A549 (cell line): ENCODE measurements at regions not wholly inside any gene's neighbourhood (a gene's known extent, or its start where the extent isn't known, plus 50 kb on each side); places are given as distances from the start of the nearest gene placed in this dataset.

Source experiments
- RAD21 ChIP-seq, 2 experiments: fragments of >200 bp in 1 of 2; sonication (Bioruptor Twin) in 1 of 2; formaldehyde crosslinking in 1 of 2; IDR thresholded peaks in 1 of 2; conservative IDR thresholded peaks in 1 of 2; 2 replicates in 1 of 2; 3 replicates in 1 of 2; pipeline ENCODE4 v1.6.1; 2012 to 2018; ENCODE audit warnings: inconsistent platforms in 1 of 2
- TF ChIP-seq, protein P1 (sequence below): fragments of >200 bp; sonication (Bioruptor Twin); formaldehyde crosslinking; IDR thresholded peaks from 3 replicates; pipeline ENCODE4 v1.5.1; 2016

DNA sequence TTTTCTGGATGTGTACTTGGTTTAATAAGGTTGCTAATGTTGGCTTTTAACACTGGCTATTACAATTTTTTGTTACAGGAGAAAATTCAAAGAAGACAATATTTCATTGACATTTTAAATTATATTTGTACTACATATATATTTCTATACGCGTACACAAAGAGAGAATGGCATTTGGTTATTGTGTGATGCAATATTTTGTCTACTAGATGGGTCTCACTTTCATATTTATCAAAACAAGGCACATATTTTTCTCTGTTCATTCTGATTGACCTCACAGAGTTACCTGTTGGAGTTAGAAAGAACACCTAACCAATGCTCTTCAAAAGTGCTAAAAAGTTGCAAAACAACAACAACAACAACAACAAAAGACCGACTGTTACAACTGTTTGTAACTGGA, 50.2 kb upstream of the VGLL3 start (continued):
- TF ChIP-seq, protein P1, sequence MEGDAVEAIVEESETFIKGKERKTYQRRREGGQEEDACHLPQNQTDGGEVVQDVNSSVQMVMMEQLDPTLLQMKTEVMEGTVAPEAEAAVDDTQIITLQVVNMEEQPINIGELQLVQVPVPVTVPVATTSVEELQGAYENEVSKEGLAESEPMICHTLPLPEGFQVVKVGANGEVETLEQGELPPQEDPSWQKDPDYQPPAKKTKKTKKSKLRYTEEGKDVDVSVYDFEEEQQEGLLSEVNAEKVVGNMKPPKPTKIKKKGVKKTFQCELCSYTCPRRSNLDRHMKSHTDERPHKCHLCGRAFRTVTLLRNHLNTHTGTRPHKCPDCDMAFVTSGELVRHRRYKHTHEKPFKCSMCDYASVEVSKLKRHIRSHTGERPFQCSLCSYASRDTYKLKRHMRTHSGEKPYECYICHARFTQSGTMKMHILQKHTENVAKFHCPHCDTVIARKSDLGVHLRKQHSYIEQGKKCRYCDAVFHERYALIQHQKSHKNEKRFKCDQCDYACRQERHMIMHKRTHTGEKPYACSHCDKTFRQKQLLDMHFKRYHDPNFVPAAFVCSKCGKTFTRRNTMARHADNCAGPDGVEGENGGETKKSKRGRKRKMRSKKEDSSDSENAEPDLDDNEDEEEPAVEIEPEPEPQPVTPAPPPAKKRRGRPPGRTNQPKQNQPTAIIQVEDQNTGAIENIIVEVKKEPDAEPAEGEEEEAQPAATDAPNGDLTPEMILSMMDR = no peak
- no peak for TF ChIP-seq RAD21 (conservative IDR thresholded peaks at IDR 0.05 in 1 of 2, IDR thresholded peaks at IDR 0.05 in 1 of 2)
- TF ChIP-seq, all 56 proteins: peak for 0
